ENCODE measurements at regions not wholly inside any gene's neighbourhood (a gene's known extent, or its start where the extent isn't known, plus 50 kb on each side); places are given as distances from the start of the nearest gene placed in this dataset.
"Not testable (repeated sequence)": the region's sequence is repeated elsewhere in the genome, so short reads cannot be mapped to it uniquely, and the experiment has no call there.

- no peak for DNase-seq (ENCODE audit: low read depth, low spot score)
- H3K27me3 Mint-ChIP-seq (ENCODE audit: low read depth), result peaks cover 14% of the 10 kb centered on the region
- H3K4me1 Mint-ChIP-seq, result peaks cover 22% of the 10 kb centered on the region
- peaks cover 3% of the 10 kb centered on the region for H3K36me3 Mint-ChIP-seq (ENCODE audit: low read depth)
- H3K4me3 Mint-ChIP-seq, result peak overlapping the region; percentile 41
- peaks cover 2% of the 10 kb centered on the region for H3K9me3 Mint-ChIP-seq
- H3K27ac Mint-ChIP-seq (ENCODE audit: unreplicated experiment), result peak overlapping the region; percentile 81
- no peak for TF ChIP-seq CTCF (conservative IDR thresholded peaks at IDR 0.05)
These were observed 57.8 kb upstream of the HELT start for GRCh38 chr4:184960505-184960971.

GRCh38 chr4:184961660-184962059 is 56.6 kb upstream of the HELT start:
- Mint-ChIP-seq H3K27ac (ENCODE audit: unreplicated experiment) (no peak overlapping the region), H3K36me3 (ENCODE audit: low read depth) (peaks cover 3% of the 10 kb centered on the region), H3K4me3 (no peak overlapping the region), H3K4me1 (peaks cover 22% of the 10 kb centered on the region), H3K27me3 (ENCODE audit: low read depth) (peaks cover 14% of the 10 kb centered on the region), H3K9me3 (peaks cover 2% of the 10 kb centered on the region)
- TF ChIP-seq CTCF (conservative IDR thresholded peaks at IDR 0.05), result no peak
- no peak for DNase-seq (ENCODE audit: low read depth, low spot score)

- H3K36me3 Mint-ChIP-seq (ENCODE audit: low read depth), result peaks cover 3% of the 10 kb centered on the region
- TF ChIP-seq CTCF (conservative IDR thresholded peaks at IDR 0.05), result no peak
- H3K27ac Mint-ChIP-seq (ENCODE audit: unreplicated experiment), result no peak overlapping the region
- no peak for DNase-seq (ENCODE audit: low read depth, low spot score)
- no peak overlapping the region for H3K4me3 Mint-ChIP-seq
- H3K4me1 Mint-ChIP-seq, result peaks cover 22% of the 10 kb centered on the region
- peaks cover 14% of the 10 kb centered on the region for H3K27me3 Mint-ChIP-seq (ENCODE audit: low read depth)
- H3K9me3 Mint-ChIP-seq, result peaks cover 2% of the 10 kb centered on the region
These were observed 56.1 kb upstream of the HELT start for GRCh38 chr4:184962125-184962638.

GRCh38 chr4:184965230-184966050 is 52.9 kb upstream of the HELT start:
- peaks cover 11% of the 10 kb centered on the region for H3K4me1 Mint-ChIP-seq
- not testable (repeated sequence) for DNase-seq (ENCODE audit: low read depth, low spot score); H3K9me3 Mint-ChIP-seq; H3K36me3 Mint-ChIP-seq (ENCODE audit: low read depth); H3K27me3 Mint-ChIP-seq (ENCODE audit: low read depth); H3K27ac Mint-ChIP-seq (ENCODE audit: unreplicated experiment); H3K4me3 Mint-ChIP-seq

GRCh38 chr4:184966051-184966691 is 52.1 kb upstream of the HELT start:
- not testable (repeated sequence) for H3K4me1 Mint-ChIP-seq; H3K27ac Mint-ChIP-seq (ENCODE audit: unreplicated experiment); H3K4me3 Mint-ChIP-seq; H3K9me3 Mint-ChIP-seq; H3K36me3 Mint-ChIP-seq (ENCODE audit: low read depth); H3K27me3 Mint-ChIP-seq (ENCODE audit: low read depth); DNase-seq (ENCODE audit: low read depth, low spot score)

GRCh38 chr4:184967699-184968098 is 50.6 kb upstream of the HELT start:
- not testable (repeated sequence) for H3K27me3 Mint-ChIP-seq (ENCODE audit: low read depth); DNase-seq (ENCODE audit: low read depth, low spot score); H3K36me3 Mint-ChIP-seq (ENCODE audit: low read depth); H3K4me3 Mint-ChIP-seq; H3K4me1 Mint-ChIP-seq; H3K9me3 Mint-ChIP-seq
- peak overlapping the region; percentile 14 for H3K27ac Mint-ChIP-seq (ENCODE audit: unreplicated experiment)

- Mint-ChIP-seq H3K27me3 (ENCODE audit: low read depth) (peaks cover 10% of the 10 kb centered on the region), H3K36me3 (ENCODE audit: low read depth) (peaks cover 6% of the 10 kb centered on the region), H3K27ac (ENCODE audit: unreplicated experiment) (no peak overlapping the region), H3K4me1 (no peaks in the 10 kb centered on the region), H3K4me3 (no peak overlapping the region), H3K9me3 (peaks cover 8% of the 10 kb centered on the region)
- TF ChIP-seq CTCF (conservative IDR thresholded peaks at IDR 0.05), result no peak
- no peak for DNase-seq (ENCODE audit: low read depth, low spot score)
These were observed 49.9 kb upstream of the HELT start for GRCh38 chr4:184968366-184968765.
